SIG-M5 (cell line): ENCODE measurements at regions not wholly inside any gene's neighbourhood (a gene's known extent, or its start where the extent isn't known, plus 50 kb on each side); places are given as distances from the start of the nearest gene placed in this dataset.
A peak's percentile ranks its signal among the peaks of the same experiment; 100 is the strongest.

Experiments
- DNase-seq: peaks from one replicate; lab custom pipeline; 2025; lab: John Stamatoyannopoulos, UW

DNA sequence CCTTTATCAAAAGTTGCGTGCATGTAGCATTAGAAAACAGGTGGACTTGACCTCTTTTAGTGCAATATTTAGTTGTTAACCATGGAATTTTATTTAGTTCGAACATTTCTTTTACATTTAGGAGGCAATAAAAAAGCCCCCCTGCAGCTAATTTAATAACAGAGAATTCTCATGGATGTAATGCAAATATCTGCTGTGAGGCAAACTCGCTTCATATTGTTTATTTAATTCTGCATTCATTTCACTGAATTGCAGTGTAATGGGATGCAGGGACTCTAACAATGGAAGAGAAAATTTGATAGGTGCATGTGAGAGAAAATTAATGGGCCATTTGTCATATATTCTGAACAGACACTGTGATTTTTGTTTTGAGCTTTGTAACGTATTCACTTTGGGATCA, 205.1 kb upstream of the CHD1 start:
- DNase-seq, result no peak

DNA sequence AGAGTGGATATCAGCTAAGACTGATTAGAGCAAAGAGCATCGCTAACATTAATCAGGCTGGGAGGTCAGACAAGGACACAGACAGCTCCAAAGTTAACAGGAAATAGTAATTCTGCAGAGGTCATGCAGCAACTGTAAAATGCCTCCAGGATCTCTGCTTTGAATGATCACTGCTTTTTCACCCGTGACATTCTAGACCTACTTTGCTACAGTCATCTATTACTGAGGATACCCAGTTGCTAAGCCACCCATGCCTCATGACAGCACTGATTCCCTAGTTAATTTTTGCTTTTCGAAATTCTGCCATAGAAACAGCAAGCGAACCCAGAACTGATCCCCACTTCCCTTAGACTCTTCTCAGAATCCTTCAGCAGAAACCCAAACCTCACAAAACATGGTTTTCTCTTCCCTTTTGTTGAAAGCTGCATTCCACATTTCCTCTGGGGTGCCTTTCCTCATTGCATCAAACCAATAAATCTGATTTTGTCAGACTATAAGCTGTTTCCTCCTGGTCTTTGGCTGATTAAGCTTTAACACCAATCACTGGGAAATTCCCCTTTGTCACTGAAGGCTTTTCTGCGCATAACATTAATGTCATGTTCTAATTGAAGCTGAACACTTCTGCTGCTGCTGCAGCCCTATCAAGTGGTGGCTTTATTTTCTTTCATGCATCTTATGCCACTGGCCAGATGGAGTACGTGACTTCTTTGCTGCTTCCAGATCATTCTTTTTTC, 201.1 kb upstream of the CHD1 start:
- DNase-seq, result no peak

DNA sequence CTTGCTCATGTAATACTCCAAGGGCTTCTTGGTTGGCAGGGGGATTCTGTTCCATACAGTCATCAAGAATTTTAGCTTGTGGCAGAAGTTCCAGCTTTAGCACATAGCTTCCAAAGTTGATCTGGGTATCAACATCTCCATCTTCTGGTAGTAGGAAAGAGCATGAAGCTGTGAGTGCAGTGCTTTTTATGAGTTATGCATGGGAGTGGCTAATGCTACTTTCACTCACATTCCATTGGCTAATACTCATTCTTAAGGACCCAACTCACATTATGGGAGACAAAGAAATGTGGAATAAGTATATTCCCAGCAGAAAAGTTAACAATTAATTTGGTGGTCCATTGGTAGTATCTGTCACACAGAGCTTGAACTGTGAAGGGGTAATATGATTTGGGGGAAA, 194.2 kb upstream of the CHD1 start:
- no peak for DNase-seq

DNA sequence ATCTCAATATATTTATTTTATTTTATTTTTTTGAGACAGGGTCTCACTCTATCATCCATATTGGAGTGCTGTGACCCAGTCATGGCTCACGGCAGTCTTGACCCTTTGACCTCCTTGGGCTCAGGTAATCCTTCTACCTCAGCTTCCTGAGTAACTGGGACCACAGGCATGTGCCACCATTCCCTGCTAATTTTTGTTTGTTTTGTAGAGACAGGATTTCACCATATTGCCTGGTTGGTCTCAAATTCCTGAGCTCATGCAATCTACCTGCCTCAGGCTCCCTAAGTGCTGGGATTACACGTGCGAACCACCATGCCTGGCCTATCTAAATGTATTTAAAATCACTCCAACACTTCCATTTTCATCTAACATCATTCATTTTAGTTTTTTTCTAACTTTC, 190.5 kb upstream of the CHD1 start:
- DNase-seq, result no peak

- no peak for DNase-seq
These were observed 187.7 kb upstream of the CHD1 start for GRCh38 chr5:99116526-99116925.

DNA sequence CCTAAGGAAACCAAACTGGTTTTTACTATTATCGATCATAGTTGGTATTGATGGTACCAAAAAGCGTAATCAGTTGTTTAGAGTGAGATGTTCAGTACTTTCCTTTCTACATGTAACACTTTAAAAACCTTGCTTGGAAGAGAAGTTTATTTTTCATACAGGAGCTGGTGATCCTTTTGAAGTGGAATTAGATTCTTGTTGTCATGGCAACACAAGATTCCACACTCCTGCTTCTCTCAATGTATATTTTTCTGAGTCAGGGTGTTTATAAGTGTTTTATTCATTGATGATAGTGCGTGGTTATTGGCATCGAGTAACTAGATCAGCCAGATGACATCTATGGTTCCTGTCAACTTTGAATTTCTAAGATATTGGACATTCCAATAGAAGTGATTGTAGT, 181.1 kb upstream of the CHD1 start:
- DNase-seq, result no peak

DNA sequence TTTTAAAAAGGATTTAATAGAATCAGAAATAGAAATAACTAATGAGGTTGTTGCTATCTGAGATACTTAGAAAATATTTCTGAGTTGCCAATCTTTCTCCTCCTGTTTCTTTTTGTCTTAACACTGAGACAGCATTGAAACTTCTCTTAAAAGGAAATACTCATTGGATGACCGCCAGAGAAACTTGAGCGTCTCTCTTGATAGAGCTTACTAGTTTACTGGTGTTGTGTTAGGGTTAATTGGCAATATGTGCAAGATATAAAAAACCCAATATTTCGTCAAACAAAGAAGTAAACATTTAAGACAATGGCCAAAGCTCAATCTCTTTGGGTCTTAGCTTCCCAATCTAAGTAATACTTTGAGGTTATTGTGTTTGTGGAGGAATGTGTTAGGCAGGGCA, 176.4 kb upstream of the CHD1 start:
- no peak for DNase-seq

- no peak for DNase-seq
These were observed 175.8 kb upstream of the CHD1 start for GRCh38 chr5:99104538-99105132.

DNA sequence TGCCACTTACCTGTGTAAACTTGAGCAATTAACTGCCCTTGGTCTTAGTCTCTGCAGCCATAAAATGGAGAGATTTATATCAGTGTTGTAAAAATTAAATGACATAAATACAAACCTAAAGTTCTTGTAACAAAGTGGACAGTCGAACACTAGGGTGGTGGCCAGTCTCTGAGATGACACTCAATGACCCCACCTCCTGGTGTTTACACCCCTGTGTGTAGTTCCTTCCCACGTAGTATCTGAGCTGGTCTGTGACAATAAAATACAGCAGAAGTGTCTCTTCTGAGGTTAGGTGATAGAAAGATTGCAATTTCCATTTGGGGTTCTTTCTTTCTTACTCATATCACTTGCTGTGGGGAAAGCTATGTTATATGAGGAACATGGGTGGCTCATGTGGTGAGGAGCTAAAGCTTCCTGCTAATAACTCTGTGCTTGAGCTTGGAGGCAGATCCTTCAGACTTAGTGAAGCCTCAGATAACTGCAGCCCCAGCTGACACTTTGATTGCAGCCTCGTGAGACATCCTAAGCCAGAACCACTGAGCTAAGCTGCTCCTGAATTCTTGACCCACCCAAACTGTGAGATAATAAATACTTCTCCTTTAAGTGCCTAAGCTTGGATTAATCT, 173.4 kb upstream of the CHD1 start:
- DNase-seq, result no peak

- no peak for DNase-seq
These were observed 170.9 kb upstream of the CHD1 start for GRCh38 chr5:99099691-99100090.

DNA sequence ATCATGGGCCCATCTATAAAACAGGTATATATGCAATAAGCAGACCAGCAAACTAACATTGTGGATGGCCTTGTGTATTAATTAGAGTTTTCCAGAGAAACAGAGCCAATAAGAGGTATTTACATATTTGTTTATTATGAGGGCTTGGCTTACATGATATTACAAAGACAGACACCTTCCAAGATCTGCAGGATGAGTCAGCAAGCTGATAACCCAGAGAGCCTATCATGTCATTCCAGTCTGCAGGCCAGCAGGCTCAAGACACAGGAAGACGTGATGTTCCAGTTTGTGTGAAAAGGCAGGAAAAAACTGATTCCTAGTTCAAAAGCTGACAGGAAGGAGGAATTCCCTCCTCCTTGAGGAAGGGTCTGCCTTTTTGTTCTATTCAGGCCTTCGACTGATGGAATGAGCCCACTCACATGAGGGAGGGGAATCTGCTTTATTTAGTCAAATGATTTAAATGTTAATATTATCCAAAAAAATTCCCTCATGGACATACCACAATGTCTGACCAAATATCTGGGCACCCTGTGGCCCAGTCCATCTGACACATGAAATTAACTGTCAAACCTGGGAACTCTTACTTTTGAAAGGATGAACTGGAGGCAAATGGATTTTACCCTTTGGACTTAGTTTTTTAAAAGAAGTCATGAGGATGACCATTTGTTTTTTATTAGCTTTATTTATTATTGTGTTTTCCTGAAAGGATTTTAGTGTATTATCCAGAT, 161.2 kb upstream of the CHD1 start:
- DNase-seq, result no peak

GRCh38 chr5:99088309-99088708, 159.5 kb upstream of the CHD1 start:
- DNase-seq, result no peak

DNA sequence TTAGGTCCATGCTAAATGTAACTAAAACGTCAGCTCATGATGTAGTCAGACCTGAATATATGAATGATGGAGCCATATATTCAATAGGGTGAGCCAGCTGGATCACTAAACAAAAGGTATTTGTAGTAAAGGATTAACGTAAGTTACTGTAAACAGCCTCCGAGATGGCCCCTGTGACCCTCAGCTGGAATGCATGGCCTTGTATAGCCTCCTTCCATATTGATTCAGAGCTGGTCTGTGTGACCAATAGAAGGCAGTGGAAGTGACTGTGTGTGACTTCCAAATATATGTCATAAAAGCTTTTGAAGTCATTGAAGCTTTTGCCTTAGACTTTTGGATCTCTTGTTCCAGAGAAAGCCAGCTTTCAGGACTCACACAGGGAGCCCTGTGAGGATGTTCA, 154.4 kb upstream of the CHD1 start:
- no peak for DNase-seq

DNA sequence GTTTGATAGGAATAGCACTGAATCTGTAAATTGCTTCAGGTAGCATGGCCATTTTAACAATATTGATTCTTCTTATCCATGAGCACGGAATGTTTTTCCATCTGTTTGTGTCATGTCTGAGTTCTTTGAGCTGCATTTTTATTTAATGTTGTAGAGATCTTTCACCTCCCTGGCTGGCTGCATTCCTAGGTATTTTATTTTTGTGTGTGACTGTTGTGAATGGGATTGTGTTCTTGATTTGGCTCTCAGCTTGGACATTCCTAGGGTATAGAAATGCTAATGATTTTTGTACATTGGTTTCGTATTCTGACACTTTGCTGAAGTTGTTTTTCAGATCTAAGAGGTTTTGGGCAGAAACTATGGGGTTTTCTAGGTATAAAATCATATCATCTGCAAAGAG, 152.9 kb upstream of the CHD1 start:
- DNase-seq, result no peak

DNA sequence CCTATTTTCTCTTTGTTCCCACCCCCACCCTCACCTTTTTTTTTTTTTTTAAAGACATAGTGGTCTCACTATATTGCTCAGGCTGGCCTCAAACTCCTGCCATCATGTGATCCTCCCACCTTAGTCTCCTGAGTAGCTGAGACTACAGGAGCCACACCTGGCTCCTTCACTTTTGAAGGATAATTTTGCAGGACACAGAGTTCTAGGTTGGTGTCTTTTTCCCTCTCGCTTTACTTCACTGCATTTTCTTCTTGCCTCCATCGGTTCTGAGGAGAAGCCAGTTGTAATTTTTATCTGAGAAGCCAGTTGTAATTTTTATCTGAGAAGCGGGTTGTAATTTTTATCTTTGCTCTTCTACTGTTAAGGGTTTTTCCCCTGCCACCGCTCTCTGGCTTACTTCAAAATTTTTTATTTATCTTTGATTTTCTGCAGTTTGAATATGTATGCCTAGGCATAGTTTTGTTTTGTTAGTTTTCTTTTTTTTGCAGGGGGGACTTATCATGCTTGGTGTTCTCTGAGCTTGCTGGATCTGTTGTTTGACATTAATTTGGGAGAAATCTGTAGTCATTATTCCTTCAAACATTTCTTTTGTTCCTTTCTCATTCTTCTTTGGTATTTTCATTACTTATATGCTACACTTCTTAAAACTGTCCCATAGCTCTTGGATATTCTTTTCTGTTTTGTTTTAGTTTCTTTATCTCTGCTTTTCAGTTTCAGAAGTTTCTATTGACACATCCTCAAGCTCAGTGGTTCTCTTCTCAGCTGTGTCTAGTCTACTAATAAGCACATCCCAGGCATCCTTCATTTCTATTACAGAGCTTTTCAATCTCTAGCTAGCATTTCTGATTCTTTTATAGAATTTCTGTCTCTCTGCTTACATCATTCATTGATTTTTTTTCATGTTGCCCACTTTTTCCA, 148.2 kb upstream of the CHD1 start:
- no peak for DNase-seq

DNA sequence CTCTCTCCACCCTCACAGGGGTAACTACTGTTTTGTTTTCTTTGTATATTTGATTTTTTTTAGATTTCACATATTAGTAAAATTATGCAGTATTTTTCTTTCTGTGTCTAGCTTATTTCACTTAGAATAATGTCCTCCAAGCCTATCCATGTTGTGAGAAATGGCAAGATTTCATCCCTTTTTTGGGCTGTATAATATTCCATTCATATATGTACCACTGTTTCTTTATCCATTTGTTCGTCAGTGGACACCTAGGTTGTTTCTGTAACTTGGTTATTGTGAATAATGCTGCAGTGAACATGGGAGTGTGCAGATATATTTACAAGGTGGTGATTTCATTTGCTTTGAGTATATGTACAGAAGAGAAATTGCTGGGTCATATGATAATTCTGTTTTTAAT, 144.0 kb upstream of the CHD1 start:
- DNase-seq, result no peak

GRCh38 chr5:99070822-99071221, 142.0 kb upstream of the CHD1 start:
- no peak for DNase-seq

GRCh38 chr5:99070362-99070761, 141.6 kb upstream of the CHD1 start:
- no peak for DNase-seq

GRCh38 chr5:99068944-99069650, 140.3 kb upstream of the CHD1 start:
- DNase-seq, result no peak

- no peak for DNase-seq
These were observed 134.9 kb upstream of the CHD1 start for GRCh38 chr5:99063737-99064136.

- peak; percentile 69 for DNase-seq
These were observed 132.9 kb upstream of the CHD1 start for GRCh38 chr5:99061711-99062110.
